IMR-90 (cell line): ENCODE measurements at regions not wholly inside any gene's neighbourhood (a gene's known extent, or its start where the extent isn't known, plus 50 kb on each side); places are given as distances from the start of the nearest gene placed in this dataset.
A peak's percentile ranks its signal among the peaks of the same experiment; 100 is the strongest.

Experiments used
- ATAC-seq: fragments of 200-7000 bp; cut with Tn5 transposase; 2 replicates; pipeline ENCODE4 v1.9.1; 2020; ENCODE audit warnings: low read depth, mild to moderate bottlenecking, moderate library complexity
- BruUV-seq: library from RNA; stranded (reverse); fragments of 400-500 nt; replicated peaks from 2 replicates; lab custom pipeline; 2021; lab: Mats Ljungman, UMichigan
- CTCF ChIA-PET: fragments of 300-600 bp; formaldehyde crosslinking; extraction: SDS; loops from one replicate; lab custom pipeline; 2021; ENCODE audit warnings: antibody characterized with exemption; lab: Yijun Ruan, JAX
- POLR2A ChIA-PET: fragments of 300-600 bp; sonication (Branson Sonifier 250); formaldehyde crosslinking; loops from one replicate; lab custom pipeline; 2022; ENCODE audit warnings: antibody characterized with exemption; ENCODE audit not compliant: unreplicated experiment; lab: Charles Lee
- DNase-seq: peaks from one replicate; pipeline ENCODE4 v3.0.0; 2013
- H2AFZ ChIP-seq: replicated peaks from 2 replicates; pipeline ENCODE3; 2013; ENCODE audit warnings: low read length, mild to moderate bottlenecking; ENCODE audit not compliant: poor library complexity
- H2AK5ac ChIP-seq: 2 replicates; pipeline ENCODE4 v1.6.1; 2013; ENCODE audit warnings: low read depth, low read length, inconsistent platforms
- H2AK9ac ChIP-seq: replicated peaks from 2 replicates; pipeline ENCODE3; 2013; ENCODE audit warnings: mild to moderate bottlenecking, low read depth, low read length, moderate library complexity; ENCODE audit not compliant: poor library complexity
- H2BK120ac ChIP-seq: 2 replicates; pipeline ENCODE4 v1.6.1; 2013; ENCODE audit warnings: low read depth, low read length, inconsistent platforms
- H2BK15ac ChIP-seq: 3 replicates; pipeline ENCODE4 v1.6.1; 2013; ENCODE audit warnings: low read depth, low read length, inconsistent platforms
- H2BK20ac ChIP-seq: 2 replicates; pipeline ENCODE4 v1.6.1; 2013; ENCODE audit warnings: low read depth, mild to moderate bottlenecking, inconsistent platforms, low read length, moderate library complexity
- H2BK5ac ChIP-seq: 2 replicates; pipeline ENCODE4 v1.6.1; 2013; ENCODE audit warnings: mild to moderate bottlenecking, low read depth, low read length, inconsistent platforms; ENCODE audit not compliant: poor library complexity, severe bottlenecking
- H3K14ac ChIP-seq: replicated peaks from 2 replicates; pipeline ENCODE4 v1.6.1; 2013; ENCODE audit warnings: low read depth, low read length, inconsistent platforms
- H3K18ac ChIP-seq: 2 replicates; pipeline ENCODE4 v1.6.1; 2013; ENCODE audit warnings: low read depth, low read length, control low read depth
- H3K23ac ChIP-seq: 2 replicates; pipeline ENCODE4 v1.6.1; 2013; ENCODE audit warnings: low read depth, low read length, inconsistent platforms
- H3K27ac ChIP-seq: 2 replicates; pipeline ENCODE4 v1.5.1; 2013; ENCODE audit warnings: mild to moderate bottlenecking, control low read depth, low read length; ENCODE audit not compliant: insufficient read depth
- H3K27me3 ChIP-seq: 2 replicates; pipeline ENCODE4 v1.6.1; 2013; ENCODE audit warnings: low read length; ENCODE audit not compliant: control insufficient read depth, insufficient read depth
- H3K36me3 ChIP-seq: 2 replicates; pipeline ENCODE4 v1.6.1; 2013; ENCODE audit warnings: low read length, mixed read lengths; ENCODE audit not compliant: control insufficient read depth, insufficient read depth
- H3K4ac ChIP-seq: 2 replicates; pipeline ENCODE4 v1.6.1; 2013; ENCODE audit warnings: low read depth, low read length, inconsistent platforms
- H3K4me1 ChIP-seq: 2 replicates; pipeline ENCODE4 v1.6.1; 2013; ENCODE audit warnings: low read length, mixed read lengths; ENCODE audit not compliant: control insufficient read depth, insufficient read depth
- H3K4me2 ChIP-seq: 2 replicates; pipeline ENCODE4 v1.6.1; 2013; ENCODE audit warnings: low read depth, mild to moderate bottlenecking, control low read depth, low read length, moderate library complexity
- H3K4me3 ChIP-seq: 2 replicates; pipeline ENCODE4 v1.5.1; 2013; ENCODE audit warnings: low read depth, mild to moderate bottlenecking, control low read depth, low read length, moderate library complexity; ENCODE audit not compliant: insufficient read depth
- H3K56ac ChIP-seq: 2 replicates; pipeline ENCODE4 v1.6.1; 2013; ENCODE audit warnings: low read length, inconsistent platforms; ENCODE audit not compliant: insufficient read depth; ENCODE audit errors: extremely low read depth
- H3K79me1 ChIP-seq, 2 experiments: 2 replicates each; pipeline ENCODE4 v1.6.1; 2013; ENCODE audit warnings: low read length in 2 of 2, inconsistent platforms in 1 of 2, low read depth in 1 of 2
- H3K9ac ChIP-seq: 2 replicates; pipeline ENCODE4 v1.6.1; 2013; ENCODE audit warnings: low read depth, low read length, control low read depth
- H3K9me1 ChIP-seq: 2 replicates; pipeline ENCODE4 v1.6.1; 2013; ENCODE audit warnings: low read length, inconsistent platforms; ENCODE audit not compliant: insufficient read depth
- H3K9me3 ChIP-seq: 2 replicates; pipeline ENCODE4 v1.6.1; 2013; ENCODE audit warnings: low read length; ENCODE audit not compliant: control insufficient read depth, insufficient read depth
- H4K20me1 ChIP-seq: 2 replicates; pipeline ENCODE4 v1.6.1; 2013; ENCODE audit warnings: low read length, inconsistent platforms; ENCODE audit not compliant: insufficient read depth
- H4K5ac ChIP-seq: 2 replicates; pipeline ENCODE4 v1.6.1; 2013; ENCODE audit warnings: mild to moderate bottlenecking, low read depth, low read length, control low read depth
- H4K8ac ChIP-seq, 2 experiments: 2 replicates each; pipeline ENCODE4 v1.6.1; 2013; ENCODE audit warnings: low read depth in 2 of 2, low read length in 2 of 2, control low read depth in 1 of 2, inconsistent platforms in 1 of 2
- H4K91ac ChIP-seq: 2 replicates; pipeline ENCODE4 v1.6.1; 2013; ENCODE audit warnings: low read depth, low read length, inconsistent platforms; ENCODE audit not compliant: insufficient read depth
- BHLHE40 ChIP-seq: fragments of 150-350 bp; IDR thresholded peaks from 2 replicates; pipeline ENCODE4 v1.6.1; 2016; ENCODE audit warnings: mild to moderate bottlenecking, low read depth, low read length
- CEBPB ChIP-seq: IDR thresholded peaks from 2 replicates; pipeline ENCODE4 v1.6.1; 2012; ENCODE audit warnings: low read depth, low read length, improper control_type of control experiment
- CHD1 ChIP-seq: IDR thresholded peaks from 2 replicates; pipeline ENCODE4 v1.6.1; 2012; ENCODE audit warnings: low read depth, low read length, improper control_type of control experiment
- ELK1 ChIP-seq: fragments of 150-350 bp; IDR thresholded peaks from 2 replicates; pipeline ENCODE4 v1.6.1; 2016; ENCODE audit warnings: low read depth, mild to moderate bottlenecking, low read length, moderate library complexity, borderline replicate concordance
- FOS ChIP-seq: fragments of 150-350 bp; IDR thresholded peaks from 2 replicates; pipeline ENCODE4 v1.6.1; 2016; ENCODE audit warnings: low read depth, low read length
- MXI1 ChIP-seq: IDR thresholded peaks from 2 replicates; pipeline ENCODE4 v1.6.1; 2012; ENCODE audit warnings: low read depth, mild to moderate bottlenecking, low read length, moderate library complexity, borderline replicate concordance
- NFE2L2 ChIP-seq: fragments of 150-350 bp; IDR thresholded peaks from 2 replicates; pipeline ENCODE4 v1.6.1; 2016; ENCODE audit warnings: low read depth, mild to moderate bottlenecking, low read length
- POLR2A ChIP-seq: IDR thresholded peaks from 2 replicates; pipeline ENCODE4 v1.6.1; 2012; ENCODE audit warnings: mild to moderate bottlenecking, low read depth, low read length
- RAD21 ChIP-seq: IDR thresholded peaks from 2 replicates; pipeline ENCODE4 v1.6.1; 2012; ENCODE audit warnings: low read length, improper control_type of control experiment
- RCOR1 ChIP-seq: IDR thresholded peaks from 2 replicates; pipeline ENCODE4 v1.6.1; 2012; ENCODE audit warnings: mild to moderate bottlenecking, low read length, improper control_type of control experiment; ENCODE audit not compliant: insufficient replicate concordance
- SMC3 ChIP-seq: fragments of 150-350 bp; IDR thresholded peaks from 2 replicates; pipeline ENCODE4 v1.6.1; 2016; ENCODE audit warnings: low read depth, mild to moderate bottlenecking, antibody characterized with exemption, low read length, moderate library complexity
- WGBS, 2 experiments: methylation state at CpG; one replicate each; pipeline versions ENCODE4 v1.1.5 to v1.1.7; 2013; ENCODE audit warnings: missing lambda C conversion rate in 2 of 2; ENCODE audit not compliant: insufficient read length in 1 of 2; ENCODE audit errors: extremely low coverage in 2 of 2; 5-methylcytosine and 5-hydroxymethylcytosine counted together
- dilution Hi-C: fragments of 300-500 bp; cut with HindIII; formaldehyde crosslinking; loops from one replicate; pipeline ENCODE4 v1.14.3; 2018; ENCODE audit warnings: low sequenced_read_pairs; ENCODE audit not compliant: unreplicated experiment
- in situ Hi-C: fragments of 300-500 bp; cut with MboI; formaldehyde crosslinking; loops from 3 replicates; pipeline ENCODE4 v1.14.3; 2019; ENCODE audit warnings: low sequenced_read_pairs, inconsistent platforms, mixed read lengths
- intact Hi-C: fragments of 100-400 bp; cut with micrococcal nuclease; formaldehyde crosslinking; loops from 2 replicates; pipeline ENCODE4 v1.10.0; 2022
- TF ChIP-seq, protein P1 (sequence below): fragments of 150-350 bp; IDR thresholded peaks from 2 replicates; pipeline ENCODE4 v1.6.1; 2017; ENCODE audit warnings: mild to moderate bottlenecking, antibody characterized with exemption, low read length, low read depth

DNA sequence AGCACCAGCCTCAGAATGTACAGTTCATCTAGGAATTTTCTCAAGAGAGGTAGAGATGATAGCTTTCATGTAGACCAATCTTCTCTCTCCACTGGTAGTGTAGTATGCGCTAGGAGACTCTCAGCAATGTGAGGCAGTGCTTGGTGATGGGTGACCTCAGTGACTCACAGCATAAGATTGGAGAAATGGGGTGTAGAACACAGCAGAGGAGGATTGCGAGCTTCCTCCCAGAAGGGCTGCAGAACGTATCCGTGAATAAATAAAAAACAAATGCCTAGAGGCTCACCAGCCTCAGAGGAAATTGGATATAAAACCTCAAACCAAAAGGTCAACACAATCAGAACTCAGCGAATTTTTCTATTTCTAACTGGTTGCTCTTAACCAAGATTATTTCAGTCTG is 182.9 kb upstream of the RXFP2 start:
- Histone ChIP-seq H4K20me1 (no peaks in the 10 kb centered on the region), H3K23ac (no peak overlapping the region), H3K79me1 (no peaks in the 10 kb centered on the region), H3K4ac (no peak overlapping the region), H3K56ac (no peak overlapping the region), H2AK9ac (no peak overlapping the region), H2AFZ (no peak overlapping the region), H4K8ac (no peak overlapping the region), H2AK5ac (no peak overlapping the region), H4K91ac (no peak overlapping the region), H3K18ac (no peak overlapping the region), H3K36me3 (no peaks in the 10 kb centered on the region), H2BK5ac (no peak overlapping the region), H3K27me3 (no peaks in the 10 kb centered on the region), H3K9me1 (no peaks in the 10 kb centered on the region), H2BK15ac (no peak overlapping the region), H3K4me1 (no peaks in the 10 kb centered on the region), H4K5ac (no peak overlapping the region), H3K9ac (no peak overlapping the region), H3K27ac (no peak overlapping the region), H3K9me3 (no peaks in the 10 kb centered on the region), H3K4me2 (no peak overlapping the region), H3K4me3 (no peak overlapping the region), H2BK120ac (no peak overlapping the region), H2BK20ac (no peak overlapping the region), H3K14ac (no peak overlapping the region)
- ATAC-seq (peak; percentile 17; the same call in 1 of the 2 replicates), DNase-seq (peak; percentile 2)
- no CpG with 5 or more reads among the region's 5 CpGs for WGBS, 2 experiments
- in situ Hi-C loops (no loop called here), intact Hi-C loops (no loop called here), dilution Hi-C loops (no loop called here)
- BruUV-seq: no TSS peak
- TF ChIP-seq SMC3 (no peak), MXI1 (no peak), FOS (no peak), ELK1 (no peak), BHLHE40 (no peak), CEBPB (no peak), CHD1 (no peak), RAD21 (no peak), RCOR1 (no peak), NFE2L2 (no peak), POLR2A (no peak)
- TF ChIP-seq, protein P1, sequence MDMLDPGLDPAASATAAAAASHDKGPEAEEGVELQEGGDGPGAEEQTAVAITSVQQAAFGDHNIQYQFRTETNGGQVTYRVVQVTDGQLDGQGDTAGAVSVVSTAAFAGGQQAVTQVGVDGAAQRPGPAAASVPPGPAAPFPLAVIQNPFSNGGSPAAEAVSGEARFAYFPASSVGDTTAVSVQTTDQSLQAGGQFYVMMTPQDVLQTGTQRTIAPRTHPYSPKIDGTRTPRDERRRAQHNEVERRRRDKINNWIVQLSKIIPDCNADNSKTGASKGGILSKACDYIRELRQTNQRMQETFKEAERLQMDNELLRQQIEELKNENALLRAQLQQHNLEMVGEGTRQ: no peak
- POLR2A ChIA-PET: no interaction called here
- CTCF ChIA-PET: no interaction called here
